SW 1271 (cell line): ENCODE measurements at regions not wholly inside any gene's neighbourhood (a gene's known extent, or its start where the extent isn't known, plus 50 kb on each side); places are given as distances from the start of the nearest gene placed in this dataset.

ENCODE experiments used
- DNase-seq, 2 experiments: peaks; one replicate each; lab custom pipeline; 2025; lab: John Stamatoyannopoulos, UW

DNA sequence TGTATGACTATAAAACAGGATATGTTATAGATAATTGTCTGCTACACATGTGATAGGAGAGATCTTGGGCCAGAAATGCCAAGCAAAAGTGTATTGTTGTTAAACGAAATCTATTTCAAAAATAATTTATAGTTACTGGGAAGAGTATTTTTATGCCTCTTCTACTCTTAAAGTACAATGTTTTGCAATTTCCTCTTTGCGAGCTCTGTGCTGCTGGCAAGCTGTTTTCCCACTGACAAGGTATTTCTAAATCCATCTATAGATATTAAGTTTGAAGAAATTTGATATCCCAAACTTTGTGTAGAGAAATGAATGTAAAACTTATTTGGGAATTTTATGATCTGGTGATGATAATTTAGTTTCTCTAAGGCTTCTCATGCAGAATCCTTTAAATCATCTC lies 63.3 kb upstream of the PTGFR start:
- no peak for DNase-seq

GRCh38 chr1:78432016-78432415 lies 58.8 kb upstream of the PTGFR start:
- no peak for DNase-seq

DNA sequence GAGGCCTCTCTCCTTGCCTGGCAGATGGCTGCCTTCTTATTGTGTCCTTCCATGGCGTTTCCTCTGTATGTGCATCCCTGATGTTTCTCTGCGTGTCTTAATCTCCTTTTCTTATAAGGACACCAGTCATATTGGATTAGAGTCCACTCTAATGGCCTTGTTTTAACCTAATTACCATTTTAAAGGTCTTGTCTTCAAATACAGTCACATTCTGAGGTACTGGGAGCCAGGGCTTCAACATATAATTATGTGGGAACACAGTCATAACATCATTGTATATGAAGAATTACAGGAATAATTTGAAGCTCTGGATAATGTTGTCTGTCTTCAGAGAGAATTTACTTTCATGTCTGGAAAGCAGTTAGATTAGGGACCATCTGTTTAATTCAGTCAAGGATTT lies 56.4 kb upstream of the PTGFR start:
- no peak for DNase-seq

DNA sequence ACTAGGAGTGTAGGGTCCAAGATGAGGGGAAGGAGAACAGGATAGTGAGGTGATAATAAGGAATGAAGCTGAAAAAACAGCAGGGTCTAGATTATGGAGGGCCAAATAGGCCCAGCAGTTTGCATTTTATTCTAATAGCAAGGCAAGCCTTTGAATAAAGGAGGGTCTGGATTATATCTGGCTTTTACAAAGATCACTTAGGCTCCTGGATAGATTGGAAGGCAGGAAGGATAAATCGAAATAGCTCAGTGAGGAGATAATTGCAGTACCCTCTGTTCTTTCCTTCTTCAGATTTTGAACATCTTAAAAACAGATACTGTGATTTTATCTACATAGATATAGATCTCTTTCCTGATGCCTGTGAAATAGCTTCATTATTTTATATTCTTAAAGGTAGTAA lies 53.8 kb upstream of the PTGFR start:
- no peak for DNase-seq

DNA sequence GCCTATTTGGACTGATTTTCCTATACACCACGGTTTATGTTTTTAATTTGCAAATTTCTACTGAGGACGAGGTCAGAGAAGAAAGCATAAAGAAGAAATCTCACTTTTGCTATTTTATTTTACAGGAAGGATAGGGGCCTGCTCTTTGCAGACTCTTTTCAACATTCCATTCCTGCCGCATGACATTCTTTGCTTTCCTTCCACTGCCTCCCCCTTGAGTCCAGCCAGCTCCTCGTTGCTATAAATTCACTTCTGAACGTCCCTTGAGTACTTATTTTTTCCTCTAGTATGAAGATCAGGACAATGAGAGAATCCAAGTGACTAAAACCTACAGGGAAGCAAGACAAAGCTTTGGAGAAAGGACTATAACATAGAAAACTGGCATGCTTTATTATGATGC lies 53.4 kb upstream of the PTGFR start:
- no peak for DNase-seq

DNA sequence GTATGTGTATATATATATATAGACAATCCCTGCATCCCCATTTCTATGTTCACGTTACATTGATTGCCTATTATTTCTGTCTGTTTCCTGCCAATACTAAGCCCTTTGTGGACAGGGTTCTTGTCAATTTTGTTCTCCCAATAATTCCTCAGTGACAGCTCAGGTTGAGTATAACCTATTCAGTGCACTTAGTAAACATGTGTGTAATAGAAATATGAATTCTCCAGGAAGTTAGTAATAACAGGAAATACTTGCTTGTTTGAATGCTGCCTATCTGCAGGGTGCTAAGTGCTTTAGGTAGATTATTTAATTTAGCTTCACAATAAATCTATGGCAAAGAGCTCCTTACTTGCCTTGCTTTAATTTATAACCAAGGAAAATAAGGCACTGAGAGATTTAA lies 52.8 kb upstream of the PTGFR start:
- no peak for DNase-seq

DNA sequence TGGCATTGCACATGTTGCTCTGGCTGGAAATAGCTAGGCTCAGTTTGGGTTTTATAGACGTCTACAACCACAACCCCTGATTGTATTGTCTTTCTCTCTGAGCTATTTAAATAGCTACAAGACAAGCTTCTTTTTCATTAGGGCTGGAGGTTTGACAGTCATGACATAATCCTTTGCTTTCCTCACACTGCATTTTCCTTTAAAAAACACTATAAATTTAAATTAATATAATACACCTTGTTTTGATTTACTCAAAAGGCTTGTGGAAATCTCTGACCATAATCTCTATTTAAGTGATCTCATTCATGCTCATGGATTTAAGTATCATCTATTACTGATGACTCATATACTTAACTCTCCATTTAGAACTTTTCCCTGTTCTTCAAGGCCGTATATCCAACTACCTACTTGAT lies 50.4 kb upstream of the PTGFR start:
- no peak for DNase-seq
